Liver (tissue), 8 donors: ENCODE measurements at regions not wholly inside any gene's neighbourhood (a gene's known extent, or its start where the extent isn't known, plus 50 kb on each side); places are given as distances from the start of the nearest gene placed in this dataset.

Experiments
- DNase-seq: peaks from one replicate; pipeline ENCODE4 v3.0.0-alpha.2; 2017; ENCODE audit warnings: low spot score
- H3K27ac ChIP-seq, 2 donors: one replicate each; pipeline ENCODE4 v1.7.0; 2013; ENCODE audit warnings: inconsistent platforms in 2 of 2, low read length in 2 of 2, control low read depth in 1 of 2, low read depth in 1 of 2, mild to moderate bottlenecking in 1 of 2
- H3K27me3 ChIP-seq, 4 donors: one replicate each; pipeline versions ENCODE4 v1.6.1 to v1.7.0; 2013; ENCODE audit warnings: low read length in 3 of 4, inconsistent platforms in 1 of 4, mild to moderate bottlenecking in 1 of 4, moderate library complexity in 1 of 4; ENCODE audit not compliant: control insufficient read depth in 4 of 4, insufficient read depth in 4 of 4
- H3K36me3 ChIP-seq, 4 donors: one replicate each; pipeline versions ENCODE4 v1.6.1 to v1.7.0; 2013; ENCODE audit warnings: low read length in 3 of 4, mild to moderate bottlenecking in 3 of 4, low read depth in 1 of 4, moderate library complexity in 1 of 4; ENCODE audit not compliant: control insufficient read depth in 4 of 4, insufficient read depth in 3 of 4
- H3K4me1 ChIP-seq, 4 donors: one replicate each; pipeline versions ENCODE4 v1.6.1 to v1.7.0; 2013; ENCODE audit warnings: low read length in 3 of 4, mild to moderate bottlenecking in 3 of 4, moderate library complexity in 1 of 4; ENCODE audit not compliant: control insufficient read depth in 4 of 4, insufficient read depth in 4 of 4
- H3K4me3 ChIP-seq, 3 donors: one replicate each; pipeline versions ENCODE4 v1.6.1 to v1.7.0; 2013; ENCODE audit warnings: low read length in 3 of 3, control low read depth in 1 of 3, low read depth in 1 of 3, mild to moderate bottlenecking in 1 of 3
- H3K9ac ChIP-seq, 2 donors: one replicate each; pipeline ENCODE4 v1.7.0; 2013; ENCODE audit warnings: low read length in 2 of 2, mild to moderate bottlenecking in 2 of 2, moderate library complexity in 2 of 2, control low read depth in 1 of 2, low read depth in 1 of 2
- H3K9me3 ChIP-seq, 4 donors: one replicate each; pipeline versions ENCODE4 v1.6.1 to v1.7.0; 2013; ENCODE audit warnings: low read length in 3 of 4; ENCODE audit not compliant: control insufficient read depth in 4 of 4
- ATF3 ChIP-seq: IDR thresholded peaks from 2 replicates; pipeline ENCODE4 v1.6.1; 2016; ENCODE audit warnings: antibody characterized with exemption
- CTCF ChIP-seq: fragments of 150-350 bp; IDR thresholded peaks from 2 replicates; pipeline ENCODE4 v1.5.1; 2017; ENCODE audit warnings: improper control_type of control experiment, low read depth, low read length; ENCODE audit not compliant: missing input control
- EGR1 ChIP-seq, 2 donors: IDR thresholded peaks; 2 replicates each; pipeline ENCODE4 v1.6.1; 2016 to 2018; ENCODE audit warnings: antibody characterized with exemption in 2 of 2, low read depth in 2 of 2
- FOXA1 ChIP-seq: IDR thresholded peaks from 2 replicates; pipeline ENCODE4 v1.6.1; 2016; ENCODE audit warnings: antibody characterized with exemption
- FOXA2 ChIP-seq: IDR thresholded peaks from 2 replicates; pipeline ENCODE4 v1.6.1; 2016; ENCODE audit warnings: antibody characterized with exemption
- GABPA ChIP-seq, 2 donors: IDR thresholded peaks in 1 of 2; conservative IDR thresholded peaks in 1 of 2; 2 replicates each; pipeline ENCODE4 v1.6.1; 2016; ENCODE audit warnings: antibody characterized with exemption in 2 of 2, mild to moderate bottlenecking in 1 of 2, moderate library complexity in 1 of 2
- HNF4A ChIP-seq, 2 donors: conservative IDR thresholded peaks; 2 replicates each; pipeline ENCODE4 v1.6.1; 2016; ENCODE audit warnings: antibody characterized with exemption in 2 of 2, mild to moderate bottlenecking in 2 of 2
- HNF4G ChIP-seq: IDR thresholded peaks from 2 replicates; pipeline ENCODE4 v1.6.1; 2016; ENCODE audit warnings: antibody characterized with exemption
- JUND ChIP-seq, 2 donors: IDR thresholded peaks; 2 replicates each; pipeline ENCODE4 v1.6.1; 2016; ENCODE audit warnings: antibody characterized with exemption in 2 of 2
- MAX ChIP-seq: IDR thresholded peaks from 2 replicates; pipeline ENCODE4 v1.6.1; 2016; ENCODE audit warnings: antibody characterized with exemption
- NR2F2 ChIP-seq: IDR thresholded peaks from 2 replicates; pipeline ENCODE4 v1.6.1; 2016; ENCODE audit warnings: antibody characterized with exemption
- RAD21 ChIP-seq, 2 donors: IDR thresholded peaks; 2 replicates each; pipeline ENCODE4 v1.6.1; 2016; ENCODE audit warnings: antibody characterized with exemption in 2 of 2, mild to moderate bottlenecking in 2 of 2
- REST ChIP-seq: IDR thresholded peaks from 2 replicates; pipeline ENCODE4 v1.6.1; 2016; ENCODE audit warnings: antibody characterized with exemption, mild to moderate bottlenecking
- RXRA ChIP-seq, 2 donors: IDR thresholded peaks; 2 replicates each; pipeline ENCODE4 v1.6.1; 2017 to 2018; ENCODE audit warnings: antibody characterized with exemption in 2 of 2, mild to moderate bottlenecking in 1 of 2
- SP1 ChIP-seq: IDR thresholded peaks from 2 replicates; pipeline ENCODE4 v1.6.1; 2018; ENCODE audit warnings: antibody characterized with exemption, mild to moderate bottlenecking
- TAF1 ChIP-seq: conservative IDR thresholded peaks from 2 replicates; pipeline ENCODE4 v1.6.1; 2016; ENCODE audit warnings: antibody characterized with exemption, mild to moderate bottlenecking
- YY1 ChIP-seq: IDR thresholded peaks from 2 replicates; pipeline ENCODE4 v1.6.1; 2016; ENCODE audit warnings: antibody characterized with exemption, mild to moderate bottlenecking
- ZBTB33 ChIP-seq: IDR thresholded peaks from 2 replicates; pipeline ENCODE4 v1.6.1; 2016; ENCODE audit warnings: antibody characterized with exemption
- WGBS: extraction: QIAGEN DNeasy Blood & Tissue Kit; methylation state at CpG from one replicate; pipeline ENCODE4 v1.1.7; 2013; 5-methylcytosine and 5-hydroxymethylcytosine counted together
- donor health status: healthy.
- donor health status: healthy.
- donor health status: healthy.
- donor health status: healthy.
- donor health status: healthy.

- Histone ChIP-seq H3K4me3 (no peak overlapping the region), H3K27me3 (no peaks in the 10 kb centered on the region), H3K9ac (no peak overlapping the region), H3K36me3 (no peaks in the 10 kb centered on the region), H3K27ac (no peak overlapping the region), H3K9me3 (no peaks in the 10 kb centered on the region), H3K4me1 (peaks cover 0 to 3% (median 0%) of the 10 kb centered on the region in 4 donors)
- no peak for TF ChIP-seq FOXA1
- WGBS, result 63% methylated on average over 8 of the region's 8 CpGs
- no peak for DNase-seq
Measured at GRCh38 chr2:109674894-109675534, 60.9 kb downstream of the SOWAHC start.

- no peak overlapping the region for H3K9ac ChIP-seq
- no peak for DNase-seq
Measured at GRCh38 chr2:109675666-109676345, 61.6 kb downstream of the SOWAHC start.

More at GRCh38 chr2:109675666-109676345, 61.6 kb downstream of the SOWAHC start:
- Histone ChIP-seq H3K27me3 (no peaks in the 10 kb centered on the region), H3K9me3 (no peaks in the 10 kb centered on the region), H3K4me3 (no peak overlapping the region), H3K27ac (no peak overlapping the region), H3K36me3 (no peaks in the 10 kb centered on the region), H3K4me1 (peaks cover 0 to 8% (median under 1%) of the 10 kb centered on the region in 4 donors)
- TF ChIP-seq YY1 (no peak), CTCF (no peak), ZBTB33 (no peak), REST (no peak), FOXA2 (no peak), FOXA1 (no peak), TAF1 (no peak), JUND (IDR thresholded peaks at IDR 0.05) (no peak), RXRA (IDR thresholded peaks at IDR 0.05) (no peak), NR2F2 (no peak), ATF3 (no peak), HNF4A (conservative IDR thresholded peaks at IDR 0.05) (no peak), HNF4G (no peak), RAD21 (IDR thresholded peaks at IDR 0.05) (no peak), MAX (no peak), GABPA (IDR thresholded peaks at IDR 0.05 in 1 of 2, conservative IDR thresholded peaks at IDR 0.05 in 1 of 2) (no peak), EGR1 (IDR thresholded peaks at IDR 0.05; ENCODE audit: low read depth in 2 of 2) (no peak), SP1 (no peak)
- 87% methylated on average over 17 of the region's 17 CpGs for WGBS
